ENCODE measurements at regions not wholly inside any gene's neighbourhood (a gene's known extent, or its start where the extent isn't known, plus 50 kb on each side); places are given as distances from the start of the nearest gene placed in this dataset.

DNA sequence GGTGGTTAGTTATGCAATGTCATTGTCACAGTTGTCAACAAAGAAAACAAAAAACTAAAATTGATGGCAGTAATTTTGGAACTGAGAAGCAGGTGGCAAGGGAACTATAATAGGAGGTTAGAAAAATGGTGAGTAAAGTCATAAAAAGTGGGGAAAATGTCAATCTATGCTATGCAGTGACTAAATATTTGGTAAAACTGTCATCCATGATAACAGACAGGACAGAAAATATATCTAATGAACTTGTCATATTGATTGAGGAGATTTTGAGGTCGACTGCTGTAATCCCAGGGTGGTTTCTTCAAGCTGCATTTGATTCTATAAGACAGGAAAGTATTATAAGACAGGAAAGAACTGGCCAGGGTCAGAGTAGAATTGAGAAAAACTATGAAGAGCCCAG is 998.4 kb downstream of the IGSF11 start:
- Mint-ChIP-seq H3K4me1 (no peaks in the 10 kb centered on the region), H3K27me3 (ENCODE audit: insufficient read depth, low read depth, poor library complexity) (no peaks in the 10 kb centered on the region), H3K27ac (no peak overlapping the region; the same call in 1 of the 2 replicates), H3K4me3 (no peak overlapping the region), H3K9me3 (peaks cover 12% of the 10 kb centered on the region), H3K36me3 (ENCODE audit: low read depth) (peaks cover 9% of the 10 kb centered on the region; the same call in 1 of the 3 replicates)
- no peak for DNase-seq (ENCODE audit: low spot score)
- Histone ChIP-seq H3K79me2 (replicated peaks; ENCODE audit: insufficient read depth) (no peaks in the 10 kb centered on the region), H3K27me3 (ENCODE audit: insufficient read depth) (no peaks in the 10 kb centered on the region), H3K4me1 (ENCODE audit: insufficient read depth) (no peaks in the 10 kb centered on the region), H3K27ac (ENCODE audit: low read depth) (no peak overlapping the region), H3K4me2 (no peak overlapping the region), H3K36me3 (ENCODE audit: insufficient read depth) (no peaks in the 10 kb centered on the region), H3K4me3 (no peak overlapping the region), H3F3A (replicated peaks; ENCODE audit: low read depth) (no peaks in the 10 kb centered on the region), H4K20me1 (replicated peaks; ENCODE audit: insufficient read depth) (no peaks in the 10 kb centered on the region), H2AFZ (no peak overlapping the region), H3K9me2 (ENCODE audit: insufficient read depth) (no peaks in the 10 kb centered on the region)
- TF ChIP-seq ZNF331 (CRISPR knock-in tag; IDR thresholded peaks at IDR 0.05; ENCODE audit: low read depth), result no peak
- TF ChIP-seq POLR2AphosphoS5 (IDR thresholded peaks at IDR 0.05; ENCODE audit: low read depth), result no peak
- TF ChIP-seq NANOG (IDR thresholded peaks at IDR 0.05; ENCODE audit: borderline replicate concordance), result no peak
- no peak for TF ChIP-seq ETS1 (IDR thresholded peaks at IDR 0.05)
- TF ChIP-seq, protein P1, sequence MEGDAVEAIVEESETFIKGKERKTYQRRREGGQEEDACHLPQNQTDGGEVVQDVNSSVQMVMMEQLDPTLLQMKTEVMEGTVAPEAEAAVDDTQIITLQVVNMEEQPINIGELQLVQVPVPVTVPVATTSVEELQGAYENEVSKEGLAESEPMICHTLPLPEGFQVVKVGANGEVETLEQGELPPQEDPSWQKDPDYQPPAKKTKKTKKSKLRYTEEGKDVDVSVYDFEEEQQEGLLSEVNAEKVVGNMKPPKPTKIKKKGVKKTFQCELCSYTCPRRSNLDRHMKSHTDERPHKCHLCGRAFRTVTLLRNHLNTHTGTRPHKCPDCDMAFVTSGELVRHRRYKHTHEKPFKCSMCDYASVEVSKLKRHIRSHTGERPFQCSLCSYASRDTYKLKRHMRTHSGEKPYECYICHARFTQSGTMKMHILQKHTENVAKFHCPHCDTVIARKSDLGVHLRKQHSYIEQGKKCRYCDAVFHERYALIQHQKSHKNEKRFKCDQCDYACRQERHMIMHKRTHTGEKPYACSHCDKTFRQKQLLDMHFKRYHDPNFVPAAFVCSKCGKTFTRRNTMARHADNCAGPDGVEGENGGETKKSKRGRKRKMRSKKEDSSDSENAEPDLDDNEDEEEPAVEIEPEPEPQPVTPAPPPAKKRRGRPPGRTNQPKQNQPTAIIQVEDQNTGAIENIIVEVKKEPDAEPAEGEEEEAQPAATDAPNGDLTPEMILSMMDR (conservative IDR thresholded peaks at IDR 0.05; ENCODE audit: low read depth in 2 of 2), result no peak
- TF ChIP-seq ZNF114 (CRISPR knock-in tag; IDR thresholded peaks at IDR 0.05), result no peak
- no peak for TF ChIP-seq EZH2phosphoT487 (IDR thresholded peaks at IDR 0.05; ENCODE audit: unreplicated experiment)
- no peak for ATAC-seq

GRCh38 chr3:118055381-118055780 is 979.3 kb downstream of the IGSF11 start:
- Histone ChIP-seq H3K4me1 (ENCODE audit: insufficient read depth) (no peaks in the 10 kb centered on the region), H3K79me2 (replicated peaks; ENCODE audit: insufficient read depth) (no peaks in the 10 kb centered on the region), H2AFZ (no peak overlapping the region), H3K36me3 (ENCODE audit: insufficient read depth) (no peaks in the 10 kb centered on the region), H3K4me2 (no peak overlapping the region), H4K20me1 (replicated peaks; ENCODE audit: insufficient read depth) (no peaks in the 10 kb centered on the region), H3K9me2 (ENCODE audit: insufficient read depth) (no peaks in the 10 kb centered on the region), H3K27me3 (ENCODE audit: insufficient read depth) (no peaks in the 10 kb centered on the region), H3K27ac (ENCODE audit: low read depth) (no peak overlapping the region), H3K4me3 (no peak overlapping the region), H3F3A (replicated peaks; ENCODE audit: low read depth) (no peaks in the 10 kb centered on the region)
- Mint-ChIP-seq H3K4me1 (no peaks in the 10 kb centered on the region), H3K27ac (no peak overlapping the region), H3K4me3 (no peak overlapping the region), H3K27me3 (ENCODE audit: insufficient read depth, low read depth, poor library complexity) (peaks cover 2% of the 10 kb centered on the region), H3K9me3 (peaks cover 8% of the 10 kb centered on the region; the same call in 1 of the 3 replicates), H3K36me3 (ENCODE audit: low read depth) (no peaks in the 10 kb centered on the region)
- no peak for DNase-seq (ENCODE audit: low spot score)
- no peak for ATAC-seq
- no peak for TF ChIP-seq CREB1 (CRISPR knock-in tag; IDR thresholded peaks at IDR 0.05; ENCODE audit: low read depth)
- no peak for TF ChIP-seq ETS1 (IDR thresholded peaks at IDR 0.05)
- TF ChIP-seq, protein P1 (conservative IDR thresholded peaks at IDR 0.05; ENCODE audit: low read depth in 2 of 2), result no peak
- TF ChIP-seq NANOG (IDR thresholded peaks at IDR 0.05; ENCODE audit: borderline replicate concordance), result no peak
- no peak for TF ChIP-seq STAT1 (IDR thresholded peaks at IDR 0.05; ENCODE audit: unreplicated experiment)
- no peak for TF ChIP-seq EZH2 (IDR thresholded peaks at IDR 0.05; ENCODE audit: low read depth, unreplicated experiment)

All from GM23338 (cell line).